ENCODE measurements at regions not wholly inside any gene's neighbourhood (a gene's known extent, or its start where the extent isn't known, plus 50 kb on each side); places are given as distances from the start of the nearest gene placed in this dataset.

DNA sequence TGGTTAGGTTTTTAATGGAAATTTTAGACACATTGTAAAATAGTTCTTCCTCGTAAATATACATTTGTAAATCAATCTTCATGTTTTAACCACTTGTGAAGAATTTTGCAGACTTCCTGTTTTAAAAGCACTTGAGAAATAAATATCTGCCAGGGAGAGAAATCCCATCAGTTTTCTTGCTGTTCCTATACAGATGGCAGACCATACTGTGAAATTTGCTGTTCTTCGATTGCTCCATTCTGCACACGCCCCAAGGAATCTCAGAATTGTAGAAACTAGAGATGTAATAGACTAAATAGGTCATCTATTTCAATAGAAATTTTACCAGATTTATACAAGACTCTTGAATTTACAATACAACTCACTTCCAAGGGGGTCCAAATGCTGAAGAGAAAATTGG is 75.8 kb upstream of the PIK3C3 start:
- no peak for DNase-seq
- intact Hi-C loops (cut with DNase I; ENCODE audit: low total_unique reads) = no loop called here
- WGBS, 2 donors = 89 to 94% methylated on average over 3 of the region's 3 CpGs
- TF ChIP-seq, protein P1, sequence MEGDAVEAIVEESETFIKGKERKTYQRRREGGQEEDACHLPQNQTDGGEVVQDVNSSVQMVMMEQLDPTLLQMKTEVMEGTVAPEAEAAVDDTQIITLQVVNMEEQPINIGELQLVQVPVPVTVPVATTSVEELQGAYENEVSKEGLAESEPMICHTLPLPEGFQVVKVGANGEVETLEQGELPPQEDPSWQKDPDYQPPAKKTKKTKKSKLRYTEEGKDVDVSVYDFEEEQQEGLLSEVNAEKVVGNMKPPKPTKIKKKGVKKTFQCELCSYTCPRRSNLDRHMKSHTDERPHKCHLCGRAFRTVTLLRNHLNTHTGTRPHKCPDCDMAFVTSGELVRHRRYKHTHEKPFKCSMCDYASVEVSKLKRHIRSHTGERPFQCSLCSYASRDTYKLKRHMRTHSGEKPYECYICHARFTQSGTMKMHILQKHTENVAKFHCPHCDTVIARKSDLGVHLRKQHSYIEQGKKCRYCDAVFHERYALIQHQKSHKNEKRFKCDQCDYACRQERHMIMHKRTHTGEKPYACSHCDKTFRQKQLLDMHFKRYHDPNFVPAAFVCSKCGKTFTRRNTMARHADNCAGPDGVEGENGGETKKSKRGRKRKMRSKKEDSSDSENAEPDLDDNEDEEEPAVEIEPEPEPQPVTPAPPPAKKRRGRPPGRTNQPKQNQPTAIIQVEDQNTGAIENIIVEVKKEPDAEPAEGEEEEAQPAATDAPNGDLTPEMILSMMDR (IDR thresholded peaks at IDR 0.05) = no peak
- TF ChIP-seq POLR2A (IDR thresholded peaks at IDR 0.05) = no peak
- Histone ChIP-seq H3K4me3 (no peak overlapping the region), H3K27ac (no peak overlapping the region), H3K4me1 (no peaks in the 10 kb centered on the region), H3K9me3 (no peaks in the 10 kb centered on the region), H3K36me3 (ENCODE audit: low read depth, missing control alignments) (no peaks in the 10 kb centered on the region), H3K27me3 (no peaks in the 10 kb centered on the region)

GRCh38 chr18:41875094-41875780 is 79.8 kb upstream of the PIK3C3 start:
- H3K36me3 ChIP-seq (ENCODE audit: low read depth, missing control alignments) = no peaks in the 10 kb centered on the region
- TF ChIP-seq, protein P1 (IDR thresholded peaks at IDR 0.05) = no peak
- no peak for TF ChIP-seq POLR2A (IDR thresholded peaks at IDR 0.05)
- no peaks in the 10 kb centered on the region for H3K4me1 ChIP-seq
- no peak for DNase-seq
- WGBS, 2 donors = 77 to 88% methylated on average over 3 of the region's 3 CpGs
- H3K27me3 ChIP-seq = no peaks in the 10 kb centered on the region
- no peaks in the 10 kb centered on the region for H3K9me3 ChIP-seq
- no peak overlapping the region for H3K27ac ChIP-seq
- no peak overlapping the region for H3K4me3 ChIP-seq
- intact Hi-C loops (cut with DNase I; ENCODE audit: low total_unique reads) = no loop called here

DNA sequence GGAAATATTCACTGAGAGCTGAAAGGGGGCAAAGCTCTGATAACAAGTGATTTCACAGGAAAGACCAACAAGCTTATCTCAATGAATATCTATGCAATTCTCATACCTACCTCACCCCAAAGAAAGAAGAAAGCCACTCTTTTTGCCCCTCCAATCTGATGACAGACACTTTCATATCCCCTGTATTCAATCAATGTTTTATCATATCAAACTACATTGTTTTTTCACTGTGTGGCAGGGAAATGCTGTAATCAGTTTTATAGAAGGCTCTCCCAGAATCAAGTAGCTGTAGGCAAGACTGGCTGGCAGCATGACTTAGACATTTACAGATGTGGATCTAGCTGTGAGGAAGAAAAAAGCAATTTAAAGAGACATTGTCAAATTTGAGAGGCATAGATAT is 81.3 kb upstream of the PIK3C3 start:
- no peak overlapping the region for H3K4me3 ChIP-seq
- no peaks in the 10 kb centered on the region for H3K36me3 ChIP-seq (ENCODE audit: low read depth, missing control alignments)
- no peak for DNase-seq
- no peaks in the 10 kb centered on the region for H3K27me3 ChIP-seq
- H3K4me1 ChIP-seq = no peaks in the 10 kb centered on the region
- H3K27ac ChIP-seq = no peak overlapping the region
- intact Hi-C loops (cut with DNase I; ENCODE audit: low total_unique reads) = no loop called here
- no peak for TF ChIP-seq POLR2A (IDR thresholded peaks at IDR 0.05)
- TF ChIP-seq, protein P1 (IDR thresholded peaks at IDR 0.05) = no peak
- no peaks in the 10 kb centered on the region for H3K9me3 ChIP-seq

DNA sequence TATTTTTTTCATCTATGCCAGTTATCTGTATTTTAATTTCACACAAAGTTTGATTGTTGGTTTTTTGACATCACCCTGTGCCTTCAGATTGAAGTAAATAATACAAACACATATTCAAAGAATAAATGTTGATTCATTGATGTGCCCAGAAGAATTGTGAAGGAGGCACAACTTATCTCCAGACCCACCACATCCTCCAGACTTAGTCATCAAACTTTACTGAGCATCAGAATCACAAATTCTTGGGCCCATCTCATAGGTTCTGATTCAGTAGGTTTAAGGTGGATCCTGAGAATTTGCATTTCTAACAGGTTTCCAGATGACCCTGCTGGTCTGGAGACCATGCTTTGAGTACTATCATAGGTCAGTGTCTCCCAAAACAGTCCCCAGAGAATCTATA is 82.8 kb upstream of the PIK3C3 start:
- Histone ChIP-seq H3K27me3 (no peaks in the 10 kb centered on the region), H3K4me3 (no peak overlapping the region), H3K9me3 (no peaks in the 10 kb centered on the region), H3K4me1 (peaks cover 6% of the 10 kb centered on the region), H3K36me3 (ENCODE audit: low read depth, missing control alignments) (no peaks in the 10 kb centered on the region), H3K27ac (no peak overlapping the region)
- intact Hi-C loops (cut with DNase I; ENCODE audit: low total_unique reads) = no loop called here
- no peak for DNase-seq
- TF ChIP-seq, protein P1 (IDR thresholded peaks at IDR 0.05) = no peak
- TF ChIP-seq POLR2A (IDR thresholded peaks at IDR 0.05) = no peak

Data from testis (tissue), 2 donors.